ENCODE measurements at regions not wholly inside any gene's neighbourhood (a gene's known extent, or its start where the extent isn't known, plus 50 kb on each side); places are given as distances from the start of the nearest gene placed in this dataset.

GRCh38 chr2:15853903-15854302 lies 86.4 kb upstream of the MYCN start:
- Mint-ChIP-seq H3K27ac (no peak overlapping the region), H3K4me3 (no peak overlapping the region), H3K4me1 (peaks cover 26% of the 10 kb centered on the region), H3K36me3 (ENCODE audit: low read depth) (peaks cover 6% of the 10 kb centered on the region), H3K27me3 (ENCODE audit: low read depth, poor library complexity) (peaks cover 5% of the 10 kb centered on the region), H3K9me3 (peaks cover 28% of the 10 kb centered on the region)
- no peak for DNase-seq
- TF ChIP-seq CTCF (IDR thresholded peaks at IDR 0.05), result no peak

- Mint-ChIP-seq H3K4me3 (no peak overlapping the region), H3K36me3 (ENCODE audit: low read depth) (no peaks in the 10 kb centered on the region), H3K27me3 (ENCODE audit: low read depth, poor library complexity) (peaks cover 5% of the 10 kb centered on the region), H3K27ac (no peak overlapping the region), H3K4me1 (peaks cover 24% of the 10 kb centered on the region), H3K9me3 (peaks cover 18% of the 10 kb centered on the region)
- no peak for DNase-seq
- TF ChIP-seq CTCF (IDR thresholded peaks at IDR 0.05), result no peak
These were observed 84.5 kb upstream of the MYCN start for GRCh38 chr2:15855766-15856260.

GRCh38 chr2:15856318-15856717 lies 84.0 kb upstream of the MYCN start:
- H3K4me3 Mint-ChIP-seq, result no peak overlapping the region
- H3K36me3 Mint-ChIP-seq (ENCODE audit: low read depth), result no peaks in the 10 kb centered on the region
- H3K27me3 Mint-ChIP-seq (ENCODE audit: low read depth, poor library complexity), result peaks cover 5% of the 10 kb centered on the region
- H3K27ac Mint-ChIP-seq, result no peak overlapping the region
- H3K9me3 Mint-ChIP-seq, result peaks cover 18% of the 10 kb centered on the region
- no peak for TF ChIP-seq CTCF (IDR thresholded peaks at IDR 0.05)
- peaks cover 24% of the 10 kb centered on the region for H3K4me1 Mint-ChIP-seq
- DNase-seq, result no peak

GRCh38 chr2:15858466-15858865 lies 81.9 kb upstream of the MYCN start:
- Mint-ChIP-seq H3K27ac (no peak overlapping the region), H3K36me3 (ENCODE audit: low read depth) (no peaks in the 10 kb centered on the region), H3K4me3 (no peak overlapping the region), H3K27me3 (ENCODE audit: low read depth, poor library complexity) (peaks cover under 1% of the 10 kb centered on the region), H3K4me1 (peaks cover 29% of the 10 kb centered on the region), H3K9me3 (peaks cover 14% of the 10 kb centered on the region)
- TF ChIP-seq CTCF (IDR thresholded peaks at IDR 0.05), result no peak
- no peak for DNase-seq

- no peak for TF ChIP-seq CTCF (IDR thresholded peaks at IDR 0.05)
- H3K4me3 Mint-ChIP-seq, result no peak overlapping the region
- no peaks in the 10 kb centered on the region for H3K27me3 Mint-ChIP-seq (ENCODE audit: low read depth, poor library complexity)
- H3K27ac Mint-ChIP-seq, result no peak overlapping the region
- DNase-seq, result no peak
- H3K4me1 Mint-ChIP-seq, result peaks cover 29% of the 10 kb centered on the region
- no peaks in the 10 kb centered on the region for H3K36me3 Mint-ChIP-seq (ENCODE audit: low read depth)
- peaks cover 6% of the 10 kb centered on the region for H3K9me3 Mint-ChIP-seq
These were observed 80.2 kb upstream of the MYCN start for GRCh38 chr2:15860051-15860663.

GRCh38 chr2:15860760-15861159 lies 79.6 kb upstream of the MYCN start:
- TF ChIP-seq CTCF (IDR thresholded peaks at IDR 0.05), result no peak
- Mint-ChIP-seq H3K27ac (no peak overlapping the region), H3K36me3 (ENCODE audit: low read depth) (no peaks in the 10 kb centered on the region), H3K4me3 (no peak overlapping the region), H3K9me3 (peaks cover 6% of the 10 kb centered on the region), H3K27me3 (ENCODE audit: low read depth, poor library complexity) (no peaks in the 10 kb centered on the region), H3K4me1 (peaks cover 29% of the 10 kb centered on the region)
- DNase-seq, result no peak
